Immature natural killer cell (primary cell): ENCODE measurements at regions not wholly inside any gene's neighbourhood (a gene's known extent, or its start where the extent isn't known, plus 50 kb on each side); places are given as distances from the start of the nearest gene placed in this dataset.
A peak's percentile ranks its signal among the peaks of the same experiment; 100 is the strongest.
"Not testable (repeated sequence)": the region's sequence is repeated elsewhere in the genome, so short reads cannot be mapped to it uniquely, and the experiment has no call there.

ENCODE experiments used
- DNase-seq, 3 donors: peaks; one replicate each; pipeline ENCODE4 v3.0.0; 2022; ENCODE audit warnings: mixed read lengths in 1 of 3
- H3K27ac Mint-ChIP-seq, 6 donors: one replicate each; pipeline ENCODE4 v1.8.0; 2020; ENCODE audit warnings: mixed read lengths in 6 of 6, mild to moderate bottlenecking in 5 of 6, inconsistent platforms in 4 of 6, moderate library complexity in 3 of 6
- H3K27me3 Mint-ChIP-seq, 3 donors: one replicate each; pipeline ENCODE4 v1.8.0; 2020 to 2021; ENCODE audit warnings: low read depth in 3 of 3, mild to moderate bottlenecking in 3 of 3, mixed read lengths in 3 of 3, moderate library complexity in 3 of 3, inconsistent platforms in 1 of 3
- H3K36me3 Mint-ChIP-seq, 3 donors: one replicate each; pipeline ENCODE4 v1.8.0; 2020; ENCODE audit warnings: mixed read lengths in 3 of 3, inconsistent platforms in 2 of 3, mild to moderate bottlenecking in 2 of 3
- H3K4me1 Mint-ChIP-seq, 2 donors: one replicate each; pipeline ENCODE4 v1.8.0; 2020; ENCODE audit warnings: inconsistent platforms in 2 of 2, mild to moderate bottlenecking in 2 of 2, mixed read lengths in 2 of 2, moderate library complexity in 1 of 2
- H3K4me3 Mint-ChIP-seq, 5 donors: one replicate each; pipeline ENCODE4 v1.8.0; 2020; ENCODE audit warnings: mild to moderate bottlenecking in 5 of 5, mixed read lengths in 5 of 5, inconsistent platforms in 3 of 5, moderate library complexity in 3 of 5
- H3K9me3 Mint-ChIP-seq, 6 donors: one replicate each; pipeline ENCODE4 v1.8.0; 2020; ENCODE audit warnings: mild to moderate bottlenecking in 6 of 6, mixed read lengths in 6 of 6, inconsistent platforms in 4 of 6, moderate library complexity in 3 of 6

DNA sequence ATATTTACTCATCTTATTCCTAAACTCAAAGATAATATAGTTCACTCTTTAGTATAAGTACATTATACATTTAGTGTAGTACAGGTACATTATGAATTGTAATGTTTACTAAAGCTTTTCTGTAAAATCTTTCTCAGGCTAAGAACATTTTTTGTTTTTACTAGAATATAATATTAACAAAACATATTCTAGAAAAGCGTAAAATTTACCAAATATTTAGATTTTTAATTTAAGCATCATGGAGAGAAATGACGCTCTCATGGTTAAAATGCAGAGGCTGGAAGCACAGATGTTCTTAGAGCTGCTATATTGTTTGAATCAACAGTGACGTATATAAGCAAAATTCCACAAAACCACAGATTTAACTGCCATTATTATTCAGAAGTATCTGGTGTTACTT, 54.7 kb upstream of the NBPF15 start:
- not testable (repeated sequence) for H3K36me3 Mint-ChIP-seq, H3K4me3 Mint-ChIP-seq, DNase-seq, H3K27me3 Mint-ChIP-seq, H3K9me3 Mint-ChIP-seq, H3K27ac Mint-ChIP-seq, H3K4me1 Mint-ChIP-seq

DNA sequence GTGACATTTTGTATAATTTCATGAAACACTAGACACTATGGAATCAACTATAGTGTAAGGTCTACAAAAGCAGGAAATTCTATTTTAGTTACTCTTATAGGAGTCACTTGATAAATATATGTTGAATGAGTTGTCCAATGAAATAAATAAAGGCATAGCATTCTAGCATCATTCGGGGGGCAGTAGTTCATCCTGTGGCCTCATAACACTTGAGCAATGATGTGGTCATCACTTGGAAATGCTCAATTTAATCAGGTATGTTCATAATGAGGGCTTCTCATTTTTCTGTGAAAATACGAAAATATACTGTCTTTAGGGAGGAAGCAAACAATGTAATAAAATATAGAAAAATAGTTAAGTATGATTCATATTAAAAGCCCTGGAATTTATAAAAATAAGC, 55.4 kb upstream of the NBPF15 start:
- H3K4me3 Mint-ChIP-seq, H3K9me3 Mint-ChIP-seq, H3K27me3 Mint-ChIP-seq, H3K27ac Mint-ChIP-seq, H3K36me3 Mint-ChIP-seq, DNase-seq, H3K4me1 Mint-ChIP-seq: not testable (repeated sequence)

DNA sequence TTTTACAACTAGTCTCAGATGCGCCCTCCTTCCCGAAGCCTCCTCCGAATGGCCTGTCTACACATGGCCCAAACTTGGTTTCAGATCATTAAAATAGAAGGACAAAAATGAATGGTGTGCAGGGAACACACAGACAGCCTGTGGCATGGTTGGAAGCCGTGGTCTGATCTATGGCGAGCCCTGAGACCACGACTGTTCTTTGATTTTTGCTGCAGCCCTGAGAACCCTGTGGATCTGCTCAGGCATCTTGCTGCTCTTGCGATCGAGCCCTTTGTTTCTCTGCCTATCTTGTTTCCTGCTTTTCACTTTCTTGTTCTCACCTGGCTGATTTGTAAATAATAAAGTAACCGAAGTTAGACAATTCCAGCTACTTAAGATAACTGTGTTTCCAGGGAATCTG, 57.0 kb upstream of the NBPF15 start:
- not testable (repeated sequence) for H3K27me3 Mint-ChIP-seq, DNase-seq, H3K4me1 Mint-ChIP-seq, H3K27ac Mint-ChIP-seq, H3K36me3 Mint-ChIP-seq, H3K9me3 Mint-ChIP-seq, H3K4me3 Mint-ChIP-seq

GRCh38 chr1:144519528-144520189, 58.2 kb upstream of the NBPF15 start:
- H3K4me3 Mint-ChIP-seq, H3K27ac Mint-ChIP-seq, H3K9me3 Mint-ChIP-seq, H3K36me3 Mint-ChIP-seq, DNase-seq, H3K27me3 Mint-ChIP-seq, H3K4me1 Mint-ChIP-seq: not testable (repeated sequence)

DNA sequence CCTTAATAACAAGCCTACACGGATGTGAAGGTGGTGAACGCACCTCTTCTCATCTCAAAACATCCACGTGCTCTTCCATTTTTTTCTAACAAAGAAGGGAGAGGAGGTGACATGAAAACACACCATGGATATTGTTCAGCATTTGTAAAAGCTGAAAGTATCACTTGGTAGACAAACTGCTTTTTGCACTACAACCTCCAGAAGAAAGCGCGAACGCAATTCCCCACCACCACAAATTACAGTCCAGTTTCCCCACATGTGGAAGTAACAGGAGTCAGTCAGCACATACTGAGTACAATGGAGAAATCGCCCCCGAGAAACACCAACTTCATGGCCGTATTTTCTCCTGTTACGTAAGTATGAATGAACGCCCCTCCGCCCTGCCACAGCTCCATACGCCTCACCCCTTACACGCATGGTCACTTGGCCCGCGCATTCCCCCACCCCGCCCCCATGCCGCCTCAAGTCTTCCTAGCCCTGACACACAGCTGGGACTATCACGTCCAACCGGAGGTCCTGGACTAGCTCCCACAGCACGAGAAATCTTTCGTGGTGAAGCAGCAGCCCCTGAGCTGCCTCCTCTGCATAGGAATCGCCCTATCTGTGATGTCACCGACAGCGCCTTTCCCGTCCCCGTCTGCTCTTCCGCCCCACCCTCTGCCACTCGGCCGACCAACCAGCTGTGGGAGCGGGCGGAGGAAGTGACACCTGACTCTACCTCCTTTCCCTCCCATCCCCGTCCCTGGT, 62.4 kb upstream of the NBPF15 start:
- H3K9me3 Mint-ChIP-seq, H3K27me3 Mint-ChIP-seq, H3K36me3 Mint-ChIP-seq: not testable (repeated sequence)
- Mint-ChIP-seq H3K27ac (peak overlapping the region; percentile 88 to 100 (median 98)), H3K4me1 (peaks cover 7 to 11% of the 10 kb centered on the region in 2 donors), H3K4me3 (peak overlapping the region; percentile 78 to 94 (median 90))
- peak; percentile 26 to 80 (median 44) for DNase-seq

DNA sequence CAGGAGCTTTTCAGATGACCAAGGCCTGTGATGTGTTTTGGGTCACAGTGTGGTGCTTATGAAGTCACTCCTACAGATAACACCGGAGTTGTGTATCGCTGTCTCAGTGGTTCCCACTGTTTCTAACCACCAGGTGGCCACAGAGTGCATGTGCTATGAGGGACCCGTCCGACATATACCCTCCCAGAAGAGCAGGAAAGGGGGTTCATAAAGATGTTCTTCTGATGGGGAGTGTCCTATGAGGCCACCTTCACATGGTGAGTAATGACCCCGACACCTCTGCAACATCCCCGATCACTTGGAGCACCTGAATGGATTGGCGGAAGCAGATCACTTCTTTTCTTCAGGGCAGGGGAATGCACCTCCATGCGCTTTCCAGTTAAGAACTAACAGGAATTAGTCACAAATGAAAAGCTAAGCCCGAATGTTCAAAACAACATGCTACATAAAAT, 60.5 kb upstream of the PPIAL4F start:
- not testable (repeated sequence) for H3K27me3 Mint-ChIP-seq, H3K9me3 Mint-ChIP-seq, H3K36me3 Mint-ChIP-seq
- H3K4me3 Mint-ChIP-seq, result peak overlapping the region in 2 of 5 donors; percentile 45 to 54
- DNase-seq, result peak in 1 of 3 donors; percentile 32
- H3K27ac Mint-ChIP-seq, result peak overlapping the region in 2 of 6 donors; percentile 39 to 83
- peaks cover 3 to 13% of the 10 kb centered on the region in 2 donors for H3K4me1 Mint-ChIP-seq

DNA sequence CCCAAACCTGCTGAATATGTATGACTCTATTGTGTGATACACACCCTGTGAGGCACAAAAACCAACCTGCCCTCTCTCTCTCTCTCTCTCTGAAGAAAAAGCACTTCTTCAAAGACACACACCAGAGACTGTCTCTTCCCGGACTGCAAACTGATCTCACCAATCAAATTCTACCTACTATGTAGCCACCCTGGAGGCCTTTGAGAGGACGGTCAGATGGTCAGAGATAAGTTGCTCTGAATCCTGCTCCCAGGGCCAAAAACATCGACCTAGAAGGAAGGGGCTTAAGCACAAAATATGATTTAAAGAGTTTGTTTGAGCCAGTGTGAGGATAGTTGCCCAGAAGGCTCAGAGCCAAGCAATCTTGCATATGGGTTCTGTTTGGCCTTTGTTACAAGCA, 59.2 kb upstream of the PPIAL4F start:
- not testable (repeated sequence) for DNase-seq, H3K36me3 Mint-ChIP-seq, H3K27me3 Mint-ChIP-seq, H3K9me3 Mint-ChIP-seq
- Mint-ChIP-seq H3K27ac (peak overlapping the region in 4 of 6 donors; percentile 1 to 51 (median 28)), H3K4me1 (peaks cover 0 to 13% of the 10 kb centered on the region in 2 donors), H3K4me3 (peak overlapping the region in 2 of 5 donors; percentile 5 to 17)

DNA sequence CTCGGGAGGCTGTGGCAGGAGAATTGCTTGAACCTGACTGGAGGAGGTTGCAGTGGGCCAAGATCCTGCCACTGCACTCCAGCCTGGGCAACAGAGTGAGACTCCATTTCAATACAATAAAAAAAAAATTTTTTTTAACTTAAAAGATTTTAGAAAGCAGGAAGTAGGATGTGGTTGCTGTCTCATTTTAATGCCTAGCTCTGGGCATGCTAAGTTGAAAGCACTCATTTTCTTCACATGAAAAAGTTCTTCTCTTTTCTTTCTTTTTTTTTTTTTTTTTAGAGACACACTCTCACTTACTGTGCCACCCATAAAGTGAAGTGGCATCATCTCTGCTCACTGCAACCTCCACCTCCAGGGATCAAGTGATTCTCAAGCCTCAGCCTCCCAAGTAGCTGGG, 58.4 kb upstream of the PPIAL4F start:
- H3K36me3 Mint-ChIP-seq, H3K9me3 Mint-ChIP-seq, H3K4me3 Mint-ChIP-seq, H3K27me3 Mint-ChIP-seq: not testable (repeated sequence)
- Mint-ChIP-seq H3K27ac (peak overlapping the region in 1 of 6 donors; percentile 53), H3K4me1 (peaks cover 0 to 13% of the 10 kb centered on the region in 2 donors)
- DNase-seq, result peak in 1 of 3 donors; percentile 32

DNA sequence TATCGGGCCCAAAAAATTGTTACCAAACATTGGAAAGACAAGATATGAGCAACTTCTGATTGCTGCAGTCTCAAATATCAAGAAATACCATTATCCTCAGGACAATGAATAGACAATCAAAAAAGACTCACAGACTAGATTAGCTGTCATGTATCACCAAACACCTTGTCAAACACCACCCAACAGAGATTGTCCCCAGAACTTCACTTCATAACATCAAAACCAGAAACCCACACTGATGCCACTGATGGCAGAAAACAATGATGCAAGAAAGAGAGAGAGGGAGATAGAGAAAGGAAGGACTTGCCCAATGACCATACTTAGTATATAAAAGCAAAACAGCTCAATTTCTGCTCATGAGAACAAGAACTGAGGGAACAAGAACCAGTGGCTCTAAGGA, 56.0 kb upstream of the PPIAL4F start:
- H3K4me3 Mint-ChIP-seq, H3K36me3 Mint-ChIP-seq, H3K27me3 Mint-ChIP-seq, DNase-seq, H3K27ac Mint-ChIP-seq, H3K9me3 Mint-ChIP-seq: not testable (repeated sequence)
- H3K4me1 Mint-ChIP-seq, result peaks cover 0 to 13% of the 10 kb centered on the region in 2 donors

DNA sequence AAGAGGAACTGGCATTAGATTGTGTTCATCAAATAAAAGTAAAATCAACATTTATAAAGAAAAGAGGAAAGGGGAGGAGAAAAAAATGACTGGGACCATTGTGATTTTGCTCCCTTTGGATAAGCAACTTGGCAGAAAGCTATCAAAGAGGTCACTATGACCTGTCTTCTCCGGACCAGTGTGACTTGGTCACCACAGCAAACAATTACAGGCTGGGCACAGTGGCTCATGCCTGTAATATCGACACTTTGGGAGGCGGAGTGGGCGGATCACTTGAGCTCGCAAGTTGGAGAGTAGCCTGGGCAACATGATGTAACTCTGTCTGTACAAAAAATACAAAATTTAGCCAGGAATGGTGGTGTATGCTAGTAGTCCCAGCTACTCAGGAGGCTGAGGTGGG, 55.5 kb upstream of the PPIAL4F start:
- not testable (repeated sequence) for H3K36me3 Mint-ChIP-seq, H3K4me3 Mint-ChIP-seq, H3K27me3 Mint-ChIP-seq, DNase-seq, H3K9me3 Mint-ChIP-seq, H3K4me1 Mint-ChIP-seq, H3K27ac Mint-ChIP-seq

GRCh38 chr1:144538736-144539135, 54.0 kb upstream of the PPIAL4F start:
- H3K36me3 Mint-ChIP-seq, H3K4me3 Mint-ChIP-seq, H3K9me3 Mint-ChIP-seq, H3K27ac Mint-ChIP-seq, H3K4me1 Mint-ChIP-seq, DNase-seq, H3K27me3 Mint-ChIP-seq: not testable (repeated sequence)

DNA sequence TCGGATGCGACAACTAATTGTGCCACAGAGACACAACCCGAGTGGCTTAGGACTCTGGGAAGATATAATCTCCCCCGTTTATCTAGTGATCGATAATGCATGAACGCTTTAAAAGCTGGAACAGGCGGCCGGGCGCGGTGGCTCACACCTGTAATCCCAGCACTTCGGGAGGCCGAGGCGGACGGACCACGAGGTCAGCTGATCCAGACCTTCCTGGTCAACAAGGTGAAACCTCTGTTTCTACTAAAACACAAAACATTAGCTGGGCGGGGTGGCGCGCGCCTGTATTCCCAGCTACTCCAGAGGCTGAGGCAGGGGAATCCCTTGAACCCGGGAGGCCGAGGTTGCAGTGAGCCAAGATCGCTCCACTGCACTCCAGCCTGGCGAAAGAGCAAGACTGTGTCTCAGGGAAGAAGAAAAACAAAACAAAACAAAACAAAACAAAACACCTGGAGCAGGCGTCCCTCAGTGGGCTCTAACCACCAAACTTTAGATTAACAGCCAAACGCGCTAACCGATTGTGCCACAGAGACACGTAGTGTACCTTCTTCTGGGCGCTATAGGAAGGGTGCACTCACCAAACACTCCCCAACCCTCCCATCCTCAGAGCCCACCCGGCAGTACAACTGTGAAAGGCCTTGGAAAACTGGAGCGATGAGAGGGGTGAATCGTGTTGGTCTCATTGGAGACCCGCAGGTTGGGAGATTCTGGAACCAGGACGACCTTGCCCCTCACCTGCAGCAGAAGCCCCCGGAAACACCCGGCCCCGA, 53.3 kb upstream of the PPIAL4F start:
- H3K27ac Mint-ChIP-seq, H3K9me3 Mint-ChIP-seq, DNase-seq, H3K27me3 Mint-ChIP-seq, H3K4me3 Mint-ChIP-seq, H3K36me3 Mint-ChIP-seq, H3K4me1 Mint-ChIP-seq: not testable (repeated sequence)
